Mesothelial cell of epicardium (in vitro differentiated cells): ENCODE measurements at regions not wholly inside any gene's neighbourhood (a gene's known extent, or its start where the extent isn't known, plus 50 kb on each side); places are given as distances from the start of the nearest gene placed in this dataset.
"Not testable (repeated sequence)": the region's sequence is repeated elsewhere in the genome, so short reads cannot be mapped to it uniquely, and the experiment has no call there.

ENCODE experiments used
- DNase-seq, 2 experiments: peaks; one replicate each; pipeline ENCODE4 v3.0.0; 2021; ENCODE audit warnings: low spot score in 2 of 2; ENCODE audit not compliant: unreplicated experiment in 2 of 2
- H3K27ac Mint-ChIP-seq: 2 replicates; pipeline ENCODE4 v1.8.0; 2021; ENCODE audit warnings: mixed read lengths
- H3K27me3 Mint-ChIP-seq: 2 replicates; pipeline ENCODE4 v1.8.0; 2021; ENCODE audit warnings: low read depth, mixed read lengths
- H3K36me3 Mint-ChIP-seq: 2 replicates; pipeline ENCODE4 v1.8.0; 2021; ENCODE audit warnings: mixed read lengths
- H3K4me1 Mint-ChIP-seq: 2 replicates; pipeline ENCODE4 v1.8.0; 2021; ENCODE audit warnings: mixed read lengths
- H3K4me3 Mint-ChIP-seq: 2 replicates; pipeline ENCODE4 v1.8.0; 2021; ENCODE audit warnings: mild to moderate bottlenecking, moderate library complexity, mixed read lengths
- H3K9me3 Mint-ChIP-seq: 2 replicates; pipeline ENCODE4 v1.8.0; 2021; ENCODE audit warnings: mixed read lengths
- TF ChIP-seq, protein P1 (sequence below): fragments of 200-600 bp; sonication (generic); IDR thresholded peaks from one replicate; pipeline ENCODE4 v1.5.0; 2021; ENCODE audit warnings: antibody characterized with exemption; ENCODE audit not compliant: unreplicated experiment

GRCh38 chr13:91056746-91057145 lies 290.7 kb upstream of the MIR17HG start:
- Mint-ChIP-seq H3K27ac (no peak overlapping the region), H3K4me1 (peaks cover 1% of the 10 kb centered on the region), H3K27me3 (peaks cover 19% of the 10 kb centered on the region), H3K36me3 (no peaks in the 10 kb centered on the region), H3K9me3 (peaks cover 15% of the 10 kb centered on the region), H3K4me3 (no peak overlapping the region)
- TF ChIP-seq, protein P1, sequence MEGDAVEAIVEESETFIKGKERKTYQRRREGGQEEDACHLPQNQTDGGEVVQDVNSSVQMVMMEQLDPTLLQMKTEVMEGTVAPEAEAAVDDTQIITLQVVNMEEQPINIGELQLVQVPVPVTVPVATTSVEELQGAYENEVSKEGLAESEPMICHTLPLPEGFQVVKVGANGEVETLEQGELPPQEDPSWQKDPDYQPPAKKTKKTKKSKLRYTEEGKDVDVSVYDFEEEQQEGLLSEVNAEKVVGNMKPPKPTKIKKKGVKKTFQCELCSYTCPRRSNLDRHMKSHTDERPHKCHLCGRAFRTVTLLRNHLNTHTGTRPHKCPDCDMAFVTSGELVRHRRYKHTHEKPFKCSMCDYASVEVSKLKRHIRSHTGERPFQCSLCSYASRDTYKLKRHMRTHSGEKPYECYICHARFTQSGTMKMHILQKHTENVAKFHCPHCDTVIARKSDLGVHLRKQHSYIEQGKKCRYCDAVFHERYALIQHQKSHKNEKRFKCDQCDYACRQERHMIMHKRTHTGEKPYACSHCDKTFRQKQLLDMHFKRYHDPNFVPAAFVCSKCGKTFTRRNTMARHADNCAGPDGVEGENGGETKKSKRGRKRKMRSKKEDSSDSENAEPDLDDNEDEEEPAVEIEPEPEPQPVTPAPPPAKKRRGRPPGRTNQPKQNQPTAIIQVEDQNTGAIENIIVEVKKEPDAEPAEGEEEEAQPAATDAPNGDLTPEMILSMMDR, result no peak
- DNase-seq, result no peak

DNA sequence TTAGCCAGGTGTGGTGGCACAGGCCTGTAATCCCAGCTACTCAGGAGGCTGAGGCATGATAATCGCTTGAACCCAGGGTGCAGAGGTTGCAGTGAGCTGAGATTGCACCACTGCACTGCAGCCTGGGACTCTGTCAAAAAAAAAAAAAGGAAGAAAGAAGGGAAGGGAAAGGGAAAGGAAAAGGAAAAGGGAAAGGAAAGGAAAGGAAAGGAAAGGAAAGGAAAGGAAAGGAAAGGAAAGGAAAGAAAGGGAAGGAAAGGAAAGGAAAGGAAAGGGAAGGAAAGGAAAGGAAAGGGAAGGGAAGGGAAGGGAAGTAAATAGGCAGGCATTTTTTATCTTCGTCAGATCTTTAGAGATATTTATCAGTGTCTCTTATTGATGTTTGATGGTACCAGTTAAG lies 290.0 kb upstream of the MIR17HG start:
- not testable (repeated sequence) for H3K36me3 Mint-ChIP-seq

GRCh38 chr13:91058066-91058465 lies 289.4 kb upstream of the MIR17HG start:
- no peaks in the 10 kb centered on the region for H3K4me1 Mint-ChIP-seq

More for the DNA sequence above, 290.0 kb upstream of the MIR17HG start:
- Mint-ChIP-seq H3K27me3 (peaks cover 19% of the 10 kb centered on the region), H3K9me3 (peaks cover 15% of the 10 kb centered on the region)
- DNase-seq, H3K4me3 Mint-ChIP-seq, H3K27ac Mint-ChIP-seq, H3K4me1 Mint-ChIP-seq: not testable (repeated sequence)

DNA sequence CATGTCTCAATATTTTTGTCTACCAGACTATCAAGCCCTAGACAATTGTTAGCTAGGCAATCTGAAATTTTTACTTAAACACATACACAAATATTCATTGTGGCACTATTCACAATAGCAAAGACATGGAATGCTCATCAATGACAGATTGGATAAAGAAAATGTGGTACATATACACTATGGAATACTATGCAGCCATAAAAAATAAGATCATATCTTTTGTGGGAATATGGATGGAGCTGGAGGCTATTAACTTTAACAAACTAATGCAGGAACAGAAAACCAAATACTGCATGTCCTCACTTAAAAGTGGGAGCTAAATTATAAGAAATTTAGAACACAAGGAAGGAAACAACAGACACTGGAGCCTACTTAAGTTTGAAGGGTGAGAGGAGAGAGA lies 288.6 kb upstream of the MIR17HG start:
- TF ChIP-seq, protein P1, result no peak
- Mint-ChIP-seq H3K4me3 (no peak overlapping the region), H3K9me3 (peaks cover 15% of the 10 kb centered on the region), H3K27ac (no peak overlapping the region), H3K36me3 (no peaks in the 10 kb centered on the region), H3K4me1 (no peaks in the 10 kb centered on the region), H3K27me3 (peaks cover 16% of the 10 kb centered on the region)
- no peak for DNase-seq

More at GRCh38 chr13:91058066-91058465, 289.4 kb upstream of the MIR17HG start:
- no peak overlapping the region for H3K27ac Mint-ChIP-seq
- H3K27me3 Mint-ChIP-seq, result peaks cover 19% of the 10 kb centered on the region
- no peaks in the 10 kb centered on the region for H3K36me3 Mint-ChIP-seq
- DNase-seq, result no peak
- peaks cover 15% of the 10 kb centered on the region for H3K9me3 Mint-ChIP-seq
- H3K4me3 Mint-ChIP-seq, result no peak overlapping the region
- TF ChIP-seq, protein P1, result no peak

- Mint-ChIP-seq H3K27ac (no peak overlapping the region), H3K4me1 (peaks cover 5% of the 10 kb centered on the region), H3K9me3 (peaks cover 6% of the 10 kb centered on the region), H3K36me3 (no peaks in the 10 kb centered on the region), H3K4me3 (no peak overlapping the region), H3K27me3 (no peaks in the 10 kb centered on the region)
- DNase-seq, result no peak
- TF ChIP-seq, protein P1, result no peak
Observed at GRCh38 chr13:91066745-91067144, 280.7 kb upstream of the MIR17HG start.

DNA sequence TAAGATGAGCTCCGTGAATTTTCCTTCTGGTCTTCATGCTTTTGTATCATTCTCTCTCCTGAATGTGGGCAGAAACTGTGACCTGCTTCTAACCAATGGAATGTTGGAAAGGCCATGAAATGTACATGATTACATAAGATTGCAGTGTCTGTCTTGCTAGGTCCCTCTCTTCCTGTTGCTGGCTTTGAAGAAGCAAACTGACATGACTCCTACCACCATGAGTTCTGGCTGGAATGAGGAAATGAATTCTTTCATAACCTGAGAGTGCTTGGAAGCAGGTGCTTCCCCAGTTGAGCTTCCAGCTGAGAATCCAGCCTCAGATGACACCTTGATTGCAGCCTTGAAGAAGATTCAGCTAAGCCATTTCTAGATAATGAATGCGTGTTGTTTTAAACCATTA lies 275.0 kb upstream of the MIR17HG start:
- Mint-ChIP-seq H3K36me3 (no peaks in the 10 kb centered on the region), H3K27ac (no peak overlapping the region), H3K9me3 (peaks cover 16% of the 10 kb centered on the region), H3K4me3 (no peak overlapping the region), H3K4me1 (peaks cover 16% of the 10 kb centered on the region), H3K27me3 (no peaks in the 10 kb centered on the region)
- TF ChIP-seq, protein P1, result no peak
- DNase-seq, result no peak
